ENCODE measurements at regions not wholly inside any gene's neighbourhood (a gene's known extent, or its start where the extent isn't known, plus 50 kb on each side); places are given as distances from the start of the nearest gene placed in this dataset.

DNA sequence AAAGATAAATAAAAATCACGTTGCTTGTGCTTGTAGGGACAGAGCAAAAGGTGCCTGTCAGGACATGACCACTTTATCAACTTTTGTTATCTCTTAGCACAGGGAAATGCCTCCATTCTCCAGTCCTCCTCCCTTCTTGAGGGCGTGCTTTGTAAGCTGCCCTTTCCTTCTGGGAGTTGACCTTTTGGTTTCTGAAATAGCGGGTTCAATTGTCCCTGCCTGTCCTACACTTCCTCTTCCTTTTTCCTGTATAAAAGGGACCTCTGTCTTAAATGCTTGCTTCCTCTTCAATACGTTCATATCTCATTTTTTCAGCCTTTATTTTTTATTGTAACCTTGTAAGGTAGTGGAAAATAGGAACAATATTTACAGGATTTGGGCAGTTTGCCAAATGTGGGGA, 153.5 kb downstream of the SH3BGRL start:
- TF ChIP-seq, protein P1, sequence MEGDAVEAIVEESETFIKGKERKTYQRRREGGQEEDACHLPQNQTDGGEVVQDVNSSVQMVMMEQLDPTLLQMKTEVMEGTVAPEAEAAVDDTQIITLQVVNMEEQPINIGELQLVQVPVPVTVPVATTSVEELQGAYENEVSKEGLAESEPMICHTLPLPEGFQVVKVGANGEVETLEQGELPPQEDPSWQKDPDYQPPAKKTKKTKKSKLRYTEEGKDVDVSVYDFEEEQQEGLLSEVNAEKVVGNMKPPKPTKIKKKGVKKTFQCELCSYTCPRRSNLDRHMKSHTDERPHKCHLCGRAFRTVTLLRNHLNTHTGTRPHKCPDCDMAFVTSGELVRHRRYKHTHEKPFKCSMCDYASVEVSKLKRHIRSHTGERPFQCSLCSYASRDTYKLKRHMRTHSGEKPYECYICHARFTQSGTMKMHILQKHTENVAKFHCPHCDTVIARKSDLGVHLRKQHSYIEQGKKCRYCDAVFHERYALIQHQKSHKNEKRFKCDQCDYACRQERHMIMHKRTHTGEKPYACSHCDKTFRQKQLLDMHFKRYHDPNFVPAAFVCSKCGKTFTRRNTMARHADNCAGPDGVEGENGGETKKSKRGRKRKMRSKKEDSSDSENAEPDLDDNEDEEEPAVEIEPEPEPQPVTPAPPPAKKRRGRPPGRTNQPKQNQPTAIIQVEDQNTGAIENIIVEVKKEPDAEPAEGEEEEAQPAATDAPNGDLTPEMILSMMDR (IDR thresholded peaks at IDR 0.05; ENCODE audit: low read depth, low read length), result no peak
- TF ChIP-seq EZH2phosphoT487 (IDR thresholded peaks at IDR 0.05; ENCODE audit: low read depth), result no peak
